Breast epithelium (tissue), 3 donors: ENCODE measurements at regions not wholly inside any gene's neighbourhood (a gene's known extent, or its start where the extent isn't known, plus 50 kb on each side); places are given as distances from the start of the nearest gene placed in this dataset.

Experiments used
- CTCF ChIP-seq, 3 donors: fragments of 450-650 bp; IDR thresholded peaks; one replicate each; pipeline ENCODE4 v1.5.1; 2016 to 2017; ENCODE audit warnings: antibody characterized with exemption in 3 of 3, mild to moderate bottlenecking in 3 of 3, moderate library complexity in 3 of 3
- POLR2A ChIP-seq: fragments of 450-650 bp; IDR thresholded peaks from one replicate; pipeline ENCODE4 v1.6.1; 2016; ENCODE audit warnings: antibody characterized with exemption, mild to moderate bottlenecking, moderate library complexity

- no peak for TF ChIP-seq CTCF (IDR thresholded peaks at IDR 0.05)
- TF ChIP-seq POLR2A, result no peak
Measured at GRCh38 chr2:121028577-121028976, 256.4 kb downstream of the TFCP2L1 start.
